Inferior parietal cortex (tissue), 1 donor: ENCODE measurements at regions not wholly inside any gene's neighbourhood (a gene's known extent, or its start where the extent isn't known, plus 50 kb on each side); places are given as distances from the start of the nearest gene placed in this dataset.
A peak's percentile ranks its signal among the peaks of the same experiment; 100 is the strongest.

Source experiments
- DNase-seq: peaks from one replicate; pipeline ENCODE4 v3.0.0-alpha.2; 2016; ENCODE audit errors: extremely low spot score

DNA sequence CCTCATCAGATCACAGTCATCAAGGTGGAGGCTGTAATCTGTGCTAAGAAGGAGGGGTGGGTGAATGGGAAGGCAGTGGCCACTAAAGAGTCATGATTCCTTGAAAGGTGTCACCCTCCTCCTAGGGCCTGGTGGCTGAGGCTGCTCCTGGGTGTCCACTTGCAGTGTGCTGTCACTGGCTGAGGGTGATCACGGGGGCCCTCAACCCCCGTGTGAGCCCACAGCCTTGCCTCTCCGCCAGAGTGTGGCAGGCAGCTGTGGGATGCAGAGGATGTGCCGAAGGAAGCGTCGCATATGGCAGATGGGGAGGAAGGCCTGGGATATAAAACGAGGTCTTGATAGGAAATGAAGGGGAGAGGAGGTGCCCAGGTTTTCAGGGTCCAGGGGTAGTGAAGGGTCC is 476.5 kb downstream of the PTPRU start:
- DNase-seq = no peak

GRCh38 chr1:29712284-29712651 is 475.9 kb downstream of the PTPRU start:
- no peak for DNase-seq

GRCh38 chr1:29711582-29712283 is 475.4 kb downstream of the PTPRU start:
- DNase-seq = no peak

GRCh38 chr1:29709704-29710280 is 473.5 kb downstream of the PTPRU start:
- DNase-seq = no peak

DNA sequence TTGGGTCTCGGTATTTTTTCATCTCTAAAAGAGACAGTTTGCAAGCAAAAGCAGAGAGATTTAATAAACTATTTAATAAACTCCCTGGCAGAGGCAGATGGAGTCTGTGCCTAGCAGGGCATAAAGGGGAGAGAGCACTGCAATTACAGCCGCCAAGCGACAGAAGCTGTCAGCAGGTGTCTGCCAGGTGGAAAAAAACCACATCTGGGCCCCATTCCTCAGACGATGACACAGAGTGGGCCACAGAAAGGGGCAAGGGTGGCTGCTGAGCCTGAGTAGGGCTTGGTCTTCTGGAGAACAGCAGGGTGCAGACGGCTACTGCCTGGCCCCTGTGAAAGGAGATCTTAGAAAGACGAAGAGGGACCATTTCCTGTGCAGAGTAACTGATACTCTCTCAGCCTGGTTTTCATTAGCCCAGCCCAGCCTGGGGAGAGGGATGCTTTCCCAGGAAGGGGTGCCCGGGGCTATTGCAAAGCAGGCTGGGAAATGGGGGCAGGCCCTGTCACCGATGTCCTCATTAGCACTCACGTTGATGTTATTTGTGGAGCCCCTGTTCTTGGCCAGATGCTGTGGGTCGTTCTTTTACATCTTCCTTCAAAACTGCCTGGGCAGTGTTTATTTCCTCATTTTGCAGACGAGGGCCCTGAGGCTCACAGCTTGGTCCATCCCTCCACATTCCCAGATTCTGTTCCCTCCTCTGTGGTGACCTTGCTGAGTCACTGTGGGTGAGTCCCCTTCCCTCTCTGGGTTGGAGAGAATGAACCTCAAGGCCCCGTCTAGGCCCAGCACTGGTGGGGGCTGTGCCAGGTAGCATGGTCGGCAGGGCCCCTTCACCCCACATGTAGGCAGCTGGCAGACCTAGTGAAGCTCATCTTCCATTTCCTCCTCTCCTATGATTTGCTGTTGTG is 472.7 kb downstream of the PTPRU start:
- no peak for DNase-seq

- no peak for DNase-seq
These were observed 472.1 kb downstream of the PTPRU start for GRCh38 chr1:29708381-29708780.

DNA sequence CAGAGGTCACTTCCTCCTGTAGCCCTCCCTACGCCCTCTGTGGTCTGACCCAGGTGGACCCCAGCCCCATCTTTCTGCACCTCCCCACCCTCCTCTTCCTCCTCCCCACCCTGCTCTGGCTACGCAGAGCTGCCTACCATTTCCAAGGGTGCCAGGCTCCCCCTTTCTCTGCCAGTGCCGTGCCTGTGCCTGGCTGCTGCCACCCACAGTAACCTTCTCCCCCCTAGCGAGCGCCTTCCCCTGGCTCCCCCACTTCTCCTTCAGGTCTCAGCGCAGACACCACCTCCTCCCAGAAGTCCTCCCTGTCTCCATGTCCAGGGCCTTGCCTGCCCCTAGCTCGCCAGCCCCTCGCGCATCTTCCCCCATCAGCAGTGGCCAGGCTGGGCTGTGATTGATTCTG is 471.5 kb downstream of the PTPRU start:
- DNase-seq = no peak

GRCh38 chr1:29706936-29707335 is 470.6 kb downstream of the PTPRU start:
- DNase-seq = no peak

GRCh38 chr1:29704430-29704829 is 468.1 kb downstream of the PTPRU start:
- DNase-seq = no peak

DNA sequence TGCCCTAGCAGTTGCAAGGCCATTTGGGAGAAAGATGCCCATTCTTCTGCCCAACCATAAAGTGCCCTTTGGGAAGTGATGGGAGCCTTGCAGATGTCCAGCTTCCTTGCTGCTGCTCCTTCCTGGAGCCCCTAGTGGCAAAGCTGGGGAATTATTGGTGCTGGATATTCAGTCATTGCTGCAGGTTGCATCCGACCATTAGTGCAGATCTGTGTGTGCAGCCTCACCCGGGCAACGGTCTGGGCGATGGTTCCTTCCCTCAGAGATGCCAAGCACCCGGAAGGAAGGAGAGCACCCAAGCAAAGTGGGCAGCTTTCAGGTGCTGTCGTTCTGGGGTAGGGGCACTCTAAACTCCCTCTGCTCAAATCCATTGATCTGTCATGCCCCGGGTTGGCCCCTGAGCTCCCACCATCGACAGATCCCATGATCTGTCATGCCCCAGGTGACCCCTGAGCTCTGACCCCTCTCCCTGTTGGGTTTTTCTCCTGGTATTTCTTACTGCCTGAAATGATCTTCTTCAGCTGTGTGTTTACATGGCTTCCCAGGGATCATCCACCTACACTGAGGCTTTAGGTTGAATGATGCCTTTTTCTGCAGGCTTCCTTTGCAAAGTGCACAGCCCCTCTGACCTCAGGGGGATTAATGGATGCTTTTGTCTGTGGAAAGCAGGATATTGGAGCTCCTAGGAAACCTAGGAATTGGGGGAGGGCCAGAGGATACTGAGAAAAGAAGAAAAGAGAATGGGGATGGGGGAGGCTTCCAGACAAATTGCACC is 467.5 kb downstream of the PTPRU start:
- DNase-seq = peak; percentile 38

DNA sequence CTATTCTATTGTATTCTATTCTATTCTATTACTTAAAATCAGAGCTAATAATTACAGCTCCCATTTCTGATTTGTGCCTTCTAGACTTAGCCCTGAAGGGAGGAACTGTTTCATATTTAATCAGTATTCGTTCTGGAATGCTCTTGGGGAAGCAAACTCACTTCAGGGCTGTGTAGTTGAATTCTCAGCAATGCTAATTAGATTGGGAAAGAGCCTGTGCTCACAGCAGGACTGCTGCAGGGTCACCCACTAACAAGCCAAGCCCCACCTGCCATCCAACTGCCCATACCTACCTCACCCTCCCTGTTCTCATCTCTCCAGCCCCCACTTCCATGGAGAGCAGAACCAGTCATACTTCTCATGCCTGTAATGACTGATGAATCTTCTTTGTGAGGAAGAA is 464.2 kb downstream of the PTPRU start:
- DNase-seq = no peak

DNA sequence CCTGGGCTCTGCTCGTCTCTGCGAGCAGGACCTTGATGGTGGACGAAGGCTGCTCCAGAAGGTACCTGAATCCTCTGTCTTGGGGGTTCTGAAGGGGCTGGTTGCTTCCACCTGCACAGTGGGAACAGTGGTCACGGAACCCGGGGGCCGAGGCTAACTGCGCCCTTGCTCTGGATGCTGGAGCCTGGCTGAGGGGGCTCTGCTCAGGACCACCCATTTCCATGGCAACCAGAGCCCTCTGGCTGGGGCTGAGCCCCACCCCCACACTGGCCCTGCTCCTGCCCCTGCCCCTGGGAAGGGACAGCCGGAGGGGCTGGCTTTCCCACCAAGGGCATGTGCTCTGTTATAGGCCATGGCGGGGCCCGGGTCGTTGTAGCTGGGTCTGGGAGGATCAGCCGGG is 462.3 kb downstream of the PTPRU start:
- no peak for DNase-seq

DNA sequence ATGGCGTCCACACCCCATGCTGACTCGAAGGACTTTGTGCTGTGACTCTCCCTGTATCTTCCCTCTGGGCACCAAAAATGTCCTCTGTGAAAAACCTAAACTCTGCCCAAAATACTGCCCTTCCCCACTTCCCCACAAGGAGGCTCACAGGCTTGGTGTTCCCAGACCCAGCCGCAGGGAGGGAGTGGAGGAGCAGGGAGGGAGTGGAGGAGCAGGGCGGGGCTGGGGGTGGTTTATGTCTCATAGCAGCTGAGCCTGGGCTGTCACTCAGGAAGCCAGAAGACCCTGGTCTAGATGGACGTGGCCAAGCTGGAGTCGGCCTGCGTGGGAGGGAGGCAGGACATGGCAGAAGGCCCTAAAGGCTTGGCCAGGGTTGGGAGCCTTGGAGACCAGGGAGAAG is 461.7 kb downstream of the PTPRU start:
- no peak for DNase-seq

DNA sequence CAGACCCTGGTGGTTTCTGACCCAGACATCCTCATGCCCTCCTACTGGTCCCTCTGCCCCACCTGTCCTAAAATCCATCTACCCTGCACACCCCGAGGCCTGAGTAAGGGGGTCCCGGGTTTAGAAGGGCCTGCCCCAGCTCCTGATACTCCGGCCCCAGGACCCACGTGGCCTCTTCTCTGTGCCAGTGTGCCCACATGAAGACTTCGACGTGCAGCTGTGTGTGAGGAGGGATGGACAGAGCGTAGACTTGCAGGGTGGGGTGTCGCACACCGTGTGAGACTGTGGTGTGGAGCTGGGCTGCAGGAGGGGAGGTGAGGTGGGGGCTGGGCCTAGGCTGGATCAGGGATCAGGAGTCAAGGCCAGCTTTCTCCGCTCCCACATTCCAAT is 461.1 kb downstream of the PTPRU start:
- no peak for DNase-seq

GRCh38 chr1:29696656-29697390 is 460.5 kb downstream of the PTPRU start:
- DNase-seq = no peak

DNA sequence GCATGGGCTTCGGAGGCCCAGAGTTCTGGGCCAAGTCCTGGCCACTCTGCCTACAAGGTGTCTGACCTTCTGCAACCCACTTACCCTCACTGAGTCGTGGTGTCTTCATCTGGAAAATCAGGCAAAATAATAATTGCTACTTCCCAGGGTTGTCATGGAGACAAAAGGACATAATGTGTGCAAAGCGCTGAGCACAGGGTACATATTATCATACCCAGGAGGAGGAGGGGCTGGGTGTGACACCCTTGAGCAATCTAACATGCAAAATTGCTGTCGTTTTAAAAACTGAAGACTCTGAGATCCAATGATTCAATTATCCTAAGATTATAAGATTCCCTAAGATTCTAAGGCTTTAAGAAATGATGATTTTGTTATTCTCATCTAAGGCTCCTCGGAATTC is 459.5 kb downstream of the PTPRU start:
- DNase-seq = no peak

GRCh38 chr1:29695036-29695435 is 458.7 kb downstream of the PTPRU start:
- DNase-seq = no peak

DNA sequence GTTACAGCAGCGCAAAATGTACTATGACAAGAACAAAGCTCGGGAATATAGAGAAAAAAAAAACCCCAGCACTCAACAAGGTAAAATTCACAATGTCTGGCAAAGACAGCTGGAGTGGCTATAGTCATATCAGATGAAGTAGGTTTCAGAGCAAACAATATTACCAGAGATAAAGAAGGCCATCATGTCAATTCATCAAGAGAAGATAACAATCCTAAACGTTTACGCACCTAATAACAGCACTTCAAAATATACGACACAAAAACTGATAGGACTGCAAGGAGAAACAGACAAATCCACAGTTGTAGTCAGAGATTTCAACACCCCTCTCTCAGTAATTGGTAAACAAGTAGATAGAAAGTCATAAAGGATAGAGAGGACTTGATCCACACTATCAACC is 455.2 kb downstream of the PTPRU start:
- DNase-seq = no peak

GRCh38 chr1:29690156-29690555 is 453.8 kb downstream of the PTPRU start:
- no peak for DNase-seq

DNA sequence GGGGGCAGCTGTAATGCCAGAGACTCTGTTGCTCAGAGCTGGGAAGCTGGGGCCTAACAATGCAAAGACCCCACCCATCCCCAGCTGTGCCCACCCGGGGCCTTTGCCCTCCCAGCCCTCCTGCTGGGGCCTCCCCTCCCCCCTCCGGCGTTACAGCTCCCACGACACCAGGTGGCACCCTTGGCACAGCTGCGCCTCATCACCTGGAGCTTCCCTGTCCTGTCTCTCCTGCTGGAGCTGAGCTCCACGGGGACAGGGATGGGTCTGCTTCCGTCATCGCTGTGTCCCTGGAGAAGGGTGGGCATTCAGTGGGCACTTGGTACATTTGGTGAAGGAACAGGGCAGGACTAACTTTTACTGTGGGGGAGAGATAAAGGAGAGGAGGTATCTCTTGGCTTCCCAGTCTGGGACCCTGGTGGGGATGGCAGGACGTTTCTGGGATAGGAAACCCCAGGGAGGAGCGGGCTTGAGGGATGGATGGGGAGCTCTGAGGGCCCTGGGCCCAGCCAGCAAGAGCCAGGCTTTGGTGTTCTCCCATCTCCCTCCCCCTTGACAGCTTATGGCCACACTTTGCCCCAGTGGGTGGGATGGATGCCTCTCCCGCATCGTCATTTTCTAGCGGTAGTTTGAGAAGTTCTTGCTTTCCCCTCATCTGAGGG is 453.2 kb downstream of the PTPRU start:
- DNase-seq = no peak
